ENCODE measurements at regions not wholly inside any gene's neighbourhood (a gene's known extent, or its start where the extent isn't known, plus 50 kb on each side); places are given as distances from the start of the nearest gene placed in this dataset.

DNA sequence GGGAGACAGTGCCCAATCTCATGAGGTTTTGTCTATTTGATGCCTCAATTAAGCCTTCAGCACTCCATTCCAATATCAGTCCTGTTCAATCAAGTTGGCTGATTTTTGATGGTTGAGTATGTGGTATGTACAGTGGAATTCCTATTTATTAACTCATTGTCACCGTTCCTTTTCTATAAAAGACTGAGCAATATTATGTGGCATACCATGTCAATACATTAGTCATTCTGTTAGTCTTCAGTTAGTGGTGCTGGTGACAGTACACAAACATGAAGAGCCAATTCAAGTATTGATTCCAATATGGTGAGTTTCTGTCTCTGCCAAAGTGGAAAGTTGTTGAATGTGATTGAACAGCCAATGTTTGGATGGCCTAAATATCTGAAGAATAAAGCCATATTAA is 1343.9 kb downstream of the SUCLG1 start:
- H3K36me3 ChIP-seq (ENCODE audit: control insufficient read depth in 2 of 2, insufficient read depth in 1 of 2, low read length in 2 of 2): no peaks in the 10 kb centered on the region
- no peaks in the 10 kb centered on the region for H3K9me3 ChIP-seq (ENCODE audit: control insufficient read depth, insufficient read depth, low read depth, low read length)
- TF ChIP-seq FEZF1 (tag by site-specific recombination; IDR thresholded peaks at IDR 0.05) (no peak), ZNF513 (tag by site-specific recombination; IDR thresholded peaks at IDR 0.05) (no peak), ZFP3 (tag by site-specific recombination; IDR thresholded peaks at IDR 0.05; ENCODE audit: low read depth) (no peak), ZNF416 (tag by site-specific recombination; IDR thresholded peaks at IDR 0.05) (no peak), ZSCAN16 (tag by site-specific recombination; IDR thresholded peaks at IDR 0.05) (no peak), ZBTB20 (tag by site-specific recombination; IDR thresholded peaks at IDR 0.05) (no peak), ZNF544 (tag by site-specific recombination; IDR thresholded peaks at IDR 0.05) (no peak), ZNF624 (tag by site-specific recombination; IDR thresholded peaks at IDR 0.05) (no peak), ZNF692 (tag by site-specific recombination; IDR thresholded peaks at IDR 0.05) (no peak), ZNF16 (tag by site-specific recombination; IDR thresholded peaks at IDR 0.05; ENCODE audit: low read depth) (no peak)
- no peak overlapping the region for H3K27ac ChIP-seq (ENCODE audit: extremely low read depth, low read depth, low read length)
- ChIA-PET POLR2A (no interaction called here), CTCF (no interaction called here)
- no peak overlapping the region for H3K4me3 ChIP-seq (ENCODE audit: low read depth, low read length)
- no peaks in the 10 kb centered on the region for H3K4me1 ChIP-seq (ENCODE audit: control insufficient read depth, insufficient read depth, low read length)

DNA sequence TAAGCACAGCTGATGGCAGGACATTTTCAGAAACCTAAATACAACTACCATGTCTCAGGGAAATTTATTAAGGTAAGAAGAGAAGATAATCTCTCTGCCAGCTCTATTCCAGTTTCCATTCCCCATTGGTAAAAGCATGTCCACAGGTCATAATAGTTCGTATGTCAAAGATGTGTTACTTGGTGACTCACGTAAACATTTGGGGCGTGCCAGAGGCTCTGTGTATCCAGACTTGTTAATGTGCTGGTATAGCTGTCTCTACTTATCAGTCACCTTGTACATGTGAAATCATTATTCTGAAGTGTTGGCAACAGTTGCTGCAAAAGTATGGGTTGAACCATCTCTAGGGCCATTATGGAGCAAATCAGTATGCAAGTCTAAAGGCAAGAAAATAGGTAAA is 1345.1 kb downstream of the SUCLG1 start:
- Histone ChIP-seq H3K27ac (ENCODE audit: extremely low read depth, low read depth, low read length) (no peak overlapping the region), H3K4me1 (ENCODE audit: control insufficient read depth, insufficient read depth, low read length) (no peaks in the 10 kb centered on the region), H3K4me3 (ENCODE audit: low read depth, low read length) (no peak overlapping the region), H3K9me3 (ENCODE audit: control insufficient read depth, insufficient read depth, low read depth, low read length) (no peaks in the 10 kb centered on the region), H3K36me3 (ENCODE audit: control insufficient read depth in 2 of 2, insufficient read depth in 1 of 2, low read length in 2 of 2) (no peaks in the 10 kb centered on the region)
- TF ChIP-seq ZBTB48 (tag by site-specific recombination; IDR thresholded peaks at IDR 0.05) (no peak), REST (tag by site-specific recombination; IDR thresholded peaks at IDR 0.05) (no peak), SCRT1 (tag by site-specific recombination; IDR thresholded peaks at IDR 0.05; ENCODE audit: borderline replicate concordance) (no peak), ZNF449 (tag by site-specific recombination; IDR thresholded peaks at IDR 0.05) (no peak), HOXD13 (CRISPR knock-in tag; IDR thresholded peaks at IDR 0.05; ENCODE audit: borderline replicate concordance) (no peak), ZNF701 (tag by site-specific recombination; IDR thresholded peaks at IDR 0.05) (no peak), BCL11B (tag by site-specific recombination; IDR thresholded peaks at IDR 0.05; ENCODE audit: low read depth) (no peak), ZSCAN23 (tag by site-specific recombination; IDR thresholded peaks at IDR 0.05) (no peak), ZNF707 (tag by site-specific recombination; IDR thresholded peaks at IDR 0.05) (no peak), PRDM1 (tag by site-specific recombination; IDR thresholded peaks at IDR 0.05) (no peak), ZNF555 (tag by site-specific recombination; conservative IDR thresholded peaks at IDR 0.05) (no peak), MEIS1 (CRISPR knock-in tag; IDR thresholded peaks at IDR 0.05; ENCODE audit: borderline replicate concordance) (no peak)
- TF ChIP-seq, protein P1, sequence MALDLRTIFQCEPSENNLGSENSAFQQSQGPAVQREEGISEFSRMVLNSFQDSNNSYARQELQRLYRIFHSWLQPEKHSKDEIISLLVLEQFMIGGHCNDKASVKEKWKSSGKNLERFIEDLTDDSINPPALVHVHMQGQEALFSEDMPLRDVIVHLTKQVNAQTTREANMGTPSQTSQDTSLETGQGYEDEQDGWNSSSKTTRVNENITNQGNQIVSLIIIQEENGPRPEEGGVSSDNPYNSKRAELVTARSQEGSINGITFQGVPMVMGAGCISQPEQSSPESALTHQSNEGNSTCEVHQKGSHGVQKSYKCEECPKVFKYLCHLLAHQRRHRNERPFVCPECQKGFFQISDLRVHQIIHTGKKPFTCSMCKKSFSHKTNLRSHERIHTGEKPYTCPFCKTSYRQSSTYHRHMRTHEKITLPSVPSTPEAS (tag by site-specific recombination; IDR thresholded peaks at IDR 0.05): no peak
- ChIA-PET POLR2A (no interaction called here), CTCF (no interaction called here)

Data from HEK293 (cell line).